HG03432 (cell line): ENCODE measurements at regions not wholly inside any gene's neighbourhood (a gene's known extent, or its start where the extent isn't known, plus 50 kb on each side); places are given as distances from the start of the nearest gene placed in this dataset.
"Not testable (repeated sequence)": the region's sequence is repeated elsewhere in the genome, so short reads cannot be mapped to it uniquely, and the experiment has no call there.

ENCODE experiments used
- ATAC-seq: cut with Tn5 transposase; IDR thresholded peaks from one replicate; pipeline ENCODE4 v1.9.1; 2021; ENCODE audit warnings: mild to moderate bottlenecking, moderate library complexity; ENCODE audit not compliant: unreplicated experiment

- no peak for ATAC-seq
Measured at GRCh38 chr10:125252937-125253336, 92.6 kb upstream of the CTBP2 start.

DNA sequence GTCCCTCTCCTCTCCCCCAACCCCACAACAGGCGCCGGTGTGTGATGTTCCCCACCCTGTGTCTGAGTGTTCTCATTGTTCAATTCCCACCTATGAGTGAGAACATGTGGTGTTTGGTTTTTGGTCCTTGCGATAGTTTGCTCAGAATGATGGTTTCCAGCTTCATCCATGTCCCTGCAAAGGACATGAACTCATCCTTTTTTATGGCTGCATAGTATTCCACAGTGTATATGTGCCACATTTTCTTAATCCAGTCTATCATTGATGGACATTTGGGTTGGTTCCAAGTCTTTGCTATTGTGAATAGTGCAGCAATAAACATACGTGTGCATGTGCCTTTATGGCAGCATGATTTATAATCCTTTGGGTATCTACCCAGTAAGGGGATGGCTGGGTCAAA is 90.5 kb upstream of the CTBP2 start:
- ATAC-seq = not testable (repeated sequence)

GRCh38 chr10:125249948-125250347 is 89.6 kb upstream of the CTBP2 start:
- no peak for ATAC-seq

GRCh38 chr10:125248489-125248888 is 88.1 kb upstream of the CTBP2 start:
- ATAC-seq = no peak

DNA sequence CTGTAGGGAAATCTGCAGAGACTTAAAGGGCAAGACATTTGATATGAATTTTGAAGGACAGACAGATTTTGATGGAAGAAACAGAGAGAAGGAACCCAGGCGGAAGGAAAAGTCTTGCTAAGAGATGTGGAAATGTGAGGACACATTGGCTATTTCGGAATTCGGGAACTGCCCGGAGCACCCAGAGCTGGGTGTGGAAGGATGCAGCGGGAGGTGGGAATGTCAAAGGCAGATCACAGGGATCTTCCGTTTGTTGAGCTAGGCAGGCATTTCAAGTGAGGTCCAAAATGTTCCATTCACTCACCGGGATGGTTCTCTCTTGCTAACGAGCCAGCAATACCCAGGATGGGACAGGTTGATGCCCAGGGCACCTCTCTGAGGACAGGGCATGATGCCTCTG is 87.2 kb upstream of the CTBP2 start:
- ATAC-seq = no peak

GRCh38 chr10:125243532-125244253 is 83.3 kb upstream of the CTBP2 start:
- ATAC-seq = no peak

- no peak for ATAC-seq
Measured at GRCh38 chr10:125238682-125239081, 78.3 kb upstream of the CTBP2 start.

DNA sequence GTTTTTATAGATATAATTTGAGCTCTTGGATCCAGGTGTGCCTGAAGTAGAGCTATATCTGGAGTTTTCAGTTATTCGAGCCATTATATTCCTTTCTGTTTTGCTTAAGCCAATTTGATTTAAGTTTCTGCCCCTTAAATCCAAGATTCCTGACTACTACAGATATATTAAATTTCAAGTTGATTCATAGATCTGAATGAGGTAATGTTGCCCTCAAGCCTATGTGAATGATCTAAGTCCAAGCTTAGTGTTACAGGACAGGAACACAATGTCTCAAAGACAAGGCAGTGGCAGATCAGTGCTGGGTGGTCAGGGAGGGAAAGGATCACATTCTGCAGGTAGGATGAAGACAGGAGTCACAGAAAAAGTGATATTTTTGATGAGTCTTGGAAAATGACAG is 75.7 kb upstream of the CTBP2 start:
- no peak for ATAC-seq

DNA sequence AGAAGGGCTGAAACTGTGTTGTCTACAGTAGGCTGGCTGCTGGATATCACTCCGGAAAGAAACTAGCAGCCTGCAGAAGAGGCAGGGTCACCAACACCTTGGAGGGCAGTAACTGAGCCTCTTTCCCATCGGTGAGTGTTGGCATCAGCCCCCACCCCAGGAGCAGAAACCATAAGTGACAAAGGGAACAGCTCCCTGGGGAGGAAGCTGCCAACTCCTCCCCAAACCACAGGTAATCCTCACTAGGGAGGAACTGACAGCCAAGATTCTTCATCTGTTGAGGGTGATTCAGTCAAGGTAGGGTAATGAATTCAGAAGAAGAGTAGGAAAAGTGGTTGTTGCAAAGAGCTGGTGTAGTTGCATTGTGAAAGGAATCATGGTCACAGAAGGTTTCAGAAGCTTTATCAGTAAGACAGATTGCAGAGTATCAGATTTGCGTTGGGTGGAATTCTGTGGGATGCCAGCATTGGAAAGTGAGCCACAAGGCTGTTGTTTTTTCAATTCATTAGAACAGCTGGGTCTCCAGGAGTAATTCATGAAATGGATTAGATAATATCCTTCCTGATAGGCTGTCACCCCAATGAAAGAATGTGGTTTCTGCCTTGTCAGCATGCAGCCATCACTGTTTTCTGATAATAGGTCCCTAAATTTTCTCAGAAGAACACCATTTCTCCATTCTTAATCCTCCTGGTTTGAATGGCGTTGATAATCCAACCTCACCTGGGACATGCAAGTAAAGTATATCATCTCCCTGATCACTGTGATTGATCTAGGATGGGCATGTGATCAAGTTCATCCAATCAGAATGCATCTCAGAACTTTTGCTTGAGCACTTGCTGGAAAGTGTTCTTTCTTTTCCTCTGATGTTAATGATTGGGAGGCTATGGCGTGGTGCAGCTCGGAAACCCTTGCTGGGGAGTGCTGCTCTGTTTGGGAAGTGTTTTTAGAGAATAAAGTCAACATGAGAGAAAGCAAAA is 75.0 kb upstream of the CTBP2 start:
- no peak for ATAC-seq

- ATAC-seq = not testable (repeated sequence)
Measured at GRCh38 chr10:125234576-125234975, 74.2 kb upstream of the CTBP2 start.

DNA sequence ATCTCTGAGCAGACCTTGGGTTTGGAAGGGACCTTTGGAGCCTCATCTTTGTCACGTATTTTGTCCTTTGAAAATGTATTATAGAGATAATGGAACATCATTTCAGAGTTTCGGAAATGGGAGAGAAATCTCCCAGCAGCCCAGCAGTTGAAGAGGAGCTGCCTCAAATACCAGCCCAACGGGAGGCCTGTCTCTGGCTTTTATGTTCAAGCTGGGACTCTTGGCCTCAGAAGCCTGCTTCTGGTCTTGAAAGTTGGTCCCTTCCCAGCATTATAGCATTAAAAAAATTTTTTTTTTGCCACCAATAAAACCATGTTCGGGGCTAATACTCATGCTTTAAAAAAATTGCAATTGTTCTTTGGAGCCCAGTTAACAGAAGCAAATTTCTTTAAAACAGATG is 73.4 kb upstream of the CTBP2 start:
- ATAC-seq = no peak

GRCh38 chr10:125232841-125233240 is 72.5 kb upstream of the CTBP2 start:
- no peak for ATAC-seq

DNA sequence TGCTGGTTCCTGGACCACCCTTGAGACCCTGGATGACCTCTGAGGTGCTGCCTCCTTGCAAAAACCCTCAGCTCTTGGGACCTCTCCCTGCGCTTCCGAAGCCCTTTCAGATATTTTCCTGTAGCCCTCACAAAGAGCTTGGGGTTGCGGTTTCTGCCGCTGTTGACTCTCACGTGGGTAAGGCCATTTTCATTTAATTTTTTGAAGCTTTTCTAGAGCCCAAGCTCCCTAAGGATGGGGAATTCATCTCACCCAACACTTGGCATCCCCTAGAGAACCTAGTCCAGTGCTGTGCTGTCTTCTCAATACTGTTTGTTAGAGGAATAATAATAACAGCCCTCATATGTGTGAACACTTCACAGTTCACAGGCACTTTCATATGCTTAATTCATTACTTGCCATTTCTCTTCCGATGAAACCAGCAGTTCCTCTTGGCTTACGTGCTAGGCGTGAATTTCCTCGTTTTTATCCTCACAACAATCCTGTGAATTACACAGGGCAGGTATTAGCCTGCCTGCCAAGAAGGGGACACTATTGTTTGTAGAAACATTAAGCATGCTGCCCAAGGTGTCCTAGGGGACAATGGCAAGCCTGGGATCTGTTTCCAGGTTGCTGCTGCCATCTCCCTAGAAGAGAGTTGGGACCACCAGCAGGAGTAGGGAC is 71.6 kb upstream of the CTBP2 start:
- ATAC-seq = no peak

DNA sequence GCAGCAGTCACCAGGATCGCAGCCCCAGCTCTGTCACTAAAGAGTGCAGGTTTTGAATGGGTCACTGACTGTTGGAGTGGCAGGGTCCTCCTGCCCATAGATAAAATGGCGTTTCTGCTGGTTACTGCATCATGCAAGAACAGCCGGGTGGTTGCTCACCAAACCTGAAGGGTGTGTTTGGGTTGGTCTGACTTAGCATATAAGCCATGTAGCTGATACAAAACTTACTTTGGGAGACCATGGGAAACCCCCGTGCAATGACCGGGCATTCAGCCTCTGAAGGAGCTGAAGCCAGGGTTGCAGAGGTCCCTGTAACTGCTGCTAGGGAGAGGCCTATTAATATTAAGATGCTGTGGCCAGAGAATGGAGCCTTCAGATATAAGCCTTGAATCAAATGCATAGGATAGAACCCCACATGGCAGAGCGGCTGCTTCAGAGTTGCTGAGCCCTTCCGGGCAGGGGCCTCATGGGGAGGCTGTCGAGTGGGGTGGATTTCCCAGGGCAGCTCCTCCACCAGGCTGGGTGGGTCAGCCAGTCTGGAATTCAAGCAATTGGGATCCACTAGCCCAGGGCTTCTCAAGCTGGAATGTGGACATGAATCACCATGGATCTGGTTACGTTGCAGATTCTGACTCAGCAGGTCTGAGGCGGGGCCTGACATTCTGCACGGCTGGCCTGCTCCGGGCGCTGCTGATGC is 70.9 kb upstream of the CTBP2 start:
- no peak for ATAC-seq

GRCh38 chr10:125230251-125230650 is 69.9 kb upstream of the CTBP2 start:
- no peak for ATAC-seq

DNA sequence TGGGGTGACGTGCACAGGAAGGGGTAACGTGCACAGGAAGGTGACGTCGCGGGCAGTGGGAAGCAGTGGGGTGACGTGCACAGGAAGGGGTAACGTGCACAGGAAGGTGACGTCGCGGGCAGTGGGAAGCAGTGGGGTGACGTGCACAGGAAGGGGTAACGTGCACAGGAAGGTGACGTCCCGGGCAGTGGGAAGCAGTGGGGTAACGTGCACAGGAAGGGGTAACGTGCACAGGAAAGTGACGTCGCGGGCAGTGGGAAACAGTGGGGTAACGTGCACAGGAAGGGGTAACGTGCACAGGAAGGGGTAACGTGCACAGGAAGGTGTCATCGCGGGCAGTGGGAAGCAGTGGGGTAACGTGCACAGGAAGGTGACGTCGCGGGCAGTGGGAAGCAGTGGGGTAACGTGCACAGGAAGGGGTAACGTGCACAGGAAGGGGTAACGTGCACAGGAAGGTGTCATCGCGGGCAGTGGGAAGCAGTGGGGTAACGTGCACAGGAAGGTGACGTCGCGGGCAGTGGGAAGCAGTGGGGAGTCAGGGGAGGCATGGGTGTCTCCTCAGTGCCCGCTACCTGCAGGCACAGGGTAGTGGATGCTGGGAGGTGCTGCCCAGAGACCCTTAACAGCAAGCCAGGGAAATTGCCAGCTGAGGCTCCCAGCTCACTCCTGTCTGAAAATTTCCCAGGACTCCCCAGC is 68.0 kb upstream of the CTBP2 start:
- not testable (repeated sequence) for ATAC-seq

- ATAC-seq = no peak
Measured at GRCh38 chr10:125227546-125227945, 67.2 kb upstream of the CTBP2 start.

DNA sequence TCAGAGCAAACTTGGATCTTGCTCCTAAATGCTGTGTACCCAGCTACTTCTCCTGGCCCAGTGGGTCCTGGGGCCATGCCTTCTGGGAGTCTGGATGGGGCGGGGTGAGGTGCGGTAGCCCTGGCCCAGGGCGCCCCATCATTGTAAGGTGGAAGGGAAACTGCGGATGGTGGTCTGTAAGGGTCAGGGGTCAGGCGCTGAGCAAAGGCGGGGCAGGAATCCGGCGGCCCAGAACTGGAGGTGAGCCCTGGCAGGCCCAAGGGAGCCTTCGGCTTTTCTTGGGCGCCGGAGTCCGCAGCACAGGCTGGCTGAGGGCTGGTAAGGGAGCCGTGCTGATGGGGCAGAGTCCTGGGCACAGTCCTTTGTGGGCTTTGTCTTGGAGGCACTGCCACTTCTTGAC is 66.5 kb upstream of the CTBP2 start:
- no peak for ATAC-seq

DNA sequence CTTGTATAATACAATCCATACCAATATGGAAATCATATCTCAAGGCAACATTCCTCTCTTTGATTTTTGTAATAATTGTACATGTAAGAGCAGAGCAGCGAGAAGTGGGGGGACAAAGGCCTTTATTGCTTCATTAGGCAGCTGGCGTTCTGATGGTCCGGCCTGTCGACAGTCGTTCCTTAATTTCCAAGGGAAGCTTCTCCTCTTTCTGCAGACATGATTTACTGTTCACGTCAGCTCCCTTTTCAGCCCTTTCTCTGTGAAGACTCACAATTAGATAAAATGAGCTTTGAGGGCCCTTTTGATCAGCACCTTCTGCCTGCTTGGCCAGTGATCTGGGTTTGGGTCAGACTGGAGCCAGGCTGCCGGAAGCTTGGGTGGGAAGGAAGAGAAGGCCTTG is 65.6 kb upstream of the CTBP2 start:
- ATAC-seq = no peak

DNA sequence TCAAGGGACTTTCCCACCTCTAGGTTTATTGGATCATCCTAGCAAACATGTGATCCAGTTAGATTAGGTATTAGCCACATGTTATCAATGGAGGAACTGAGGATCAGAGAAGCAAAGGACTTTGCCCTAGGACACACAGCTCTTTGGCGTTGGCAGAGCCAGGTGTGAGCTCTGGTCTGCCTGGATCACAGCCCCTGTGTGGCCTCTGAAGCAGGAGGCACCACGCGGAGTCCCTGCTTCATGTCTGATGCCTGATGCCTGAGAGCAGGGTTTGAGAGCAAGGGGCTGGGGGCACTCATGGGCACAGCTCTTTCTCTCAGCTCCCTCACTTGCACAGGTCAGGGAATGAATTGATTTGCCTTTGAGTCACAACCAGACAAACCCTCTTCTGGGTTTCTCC is 64.7 kb upstream of the CTBP2 start:
- ATAC-seq = no peak
